K562 (cell line): ENCODE measurements at regions not wholly inside any gene's neighbourhood (a gene's known extent, or its start where the extent isn't known, plus 50 kb on each side); places are given as distances from the start of the nearest gene placed in this dataset.

Source experiments
- ATAC-seq: fragments of 200-7000 bp; cut with Tn5 transposase; 3 replicates; pipeline ENCODE4 v1.9.1; 2020; ENCODE audit warnings: moderate library complexity
- BruUV-seq: library from RNA; stranded (reverse); fragments of 400-500 nt; replicated peaks from 2 replicates; lab custom pipeline; 2021; lab: Mats Ljungman, UMichigan
- CTCF ChIA-PET: fragments of 300-600 bp; formaldehyde crosslinking; extraction: SDS; loops from one replicate; lab custom pipeline; 2021; ENCODE audit warnings: low intra/inter-chr PET ratio; lab: Yijun Ruan, JAX
- POLR2A ChIA-PET: fragments of 300-600, 350-650 bp; sonication (Branson Sonifier 250); formaldehyde crosslinking; extraction: SDS; loops from one replicate; lab custom pipeline; 2021; ENCODE audit warnings: antibody characterized with exemption, inconsistent platforms; lab: Yijun Ruan, JAX
- DNase-seq, 4 experiments: peaks; one replicate each; pipeline versions ENCODE4 v3.0.0 to v3.0.0-alpha.2; 2011 to 2018; ENCODE audit warnings: low spot score in 3 of 4, mixed read lengths in 3 of 4; ENCODE audit errors: extremely low read depth in 1 of 4
- FAIRE-seq: peaks from 2 replicates; lab custom pipeline; 2011; peaks lifted over from hg19 to GRCh38; lab: Jason Lieb, UNC
- H2AFZ ChIP-seq: 2 replicates; pipeline ENCODE4 v1.6.0; 2011; ENCODE audit warnings: low read depth, low read length, control low read depth, inconsistent platforms
- H3K27ac ChIP-seq: fragments of 200-600 bp; 3 replicates; pipeline ENCODE4 v1.8.0; 2011; ENCODE audit warnings: low read depth, mild to moderate bottlenecking, control low read depth, inconsistent platforms, low read length, moderate library complexity, mixed read lengths; ENCODE audit errors: extremely low read depth
- H3K27me3 ChIP-seq, 2 experiments: fragments of 300-600 bp in 1 of 2; 2 replicates in 1 of 2; 3 replicates in 1 of 2; pipeline versions ENCODE4 v1.6.0 to v1.8.0; 2011; ENCODE audit warnings: inconsistent platforms in 2 of 2, low read length in 2 of 2, mild to moderate bottlenecking in 1 of 2, mixed read lengths in 1 of 2, moderate library complexity in 1 of 2; ENCODE audit not compliant: control insufficient read depth in 2 of 2, insufficient read depth in 2 of 2
- H3K36me3 ChIP-seq: fragments of 300-600 bp; 3 replicates; pipeline ENCODE4 v1.8.0; 2011; ENCODE audit warnings: mild to moderate bottlenecking, low read length, inconsistent platforms; ENCODE audit not compliant: control insufficient read depth, insufficient read depth
- H3K4me1 ChIP-seq, 2 experiments: fragments of 200-600 bp in 1 of 2; replicated peaks in 1 of 2; 2 replicates in 1 of 2; 3 replicates in 1 of 2; pipeline versions ENCODE4 v1.5.1 to v1.8.0; 2011; ENCODE audit warnings: inconsistent platforms in 2 of 2, low read length in 2 of 2, mild to moderate bottlenecking in 1 of 2, mixed read lengths in 1 of 2, moderate library complexity in 1 of 2; ENCODE audit not compliant: control insufficient read depth in 2 of 2, insufficient read depth in 2 of 2
- H3K4me2 ChIP-seq: 2 replicates; pipeline ENCODE4 v1.6.1; 2011; ENCODE audit warnings: low read length, control low read depth, inconsistent platforms, mixed read lengths; ENCODE audit not compliant: insufficient read depth
- H3K4me3 ChIP-seq: fragments of 200-600 bp; sonication (generic), shearing (Covaris generic); 2 replicates; pipeline ENCODE4 v1.5.1; 2016; ENCODE audit warnings: control low read depth, inconsistent platforms
- H3K79me2 ChIP-seq: fragments of 200-600 bp; 3 replicates; pipeline ENCODE4 v1.8.0; 2011; ENCODE audit warnings: low read length, inconsistent platforms; ENCODE audit not compliant: control insufficient read depth, insufficient read depth
- H3K9ac ChIP-seq, 2 experiments: 2 replicates each; pipeline versions ENCODE4 v1.6.0 to v1.6.1; 2011; ENCODE audit warnings: low read depth in 2 of 2, low read length in 2 of 2, control low read depth in 1 of 2, inconsistent platforms in 1 of 2, mild to moderate bottlenecking in 1 of 2, mixed read lengths in 1 of 2; ENCODE audit not compliant: insufficient read depth in 1 of 2
- H3K9me1 ChIP-seq: one replicate; pipeline ENCODE4 v1.6.0; 2011; ENCODE audit warnings: inconsistent platforms, mild to moderate bottlenecking, low read length, moderate library complexity; ENCODE audit not compliant: control insufficient read depth, insufficient read depth
- H3K9me3 ChIP-seq: replicated peaks from 2 replicates; pipeline ENCODE4 v1.5.1; 2011; ENCODE audit warnings: low read depth, low read length, inconsistent platforms; ENCODE audit not compliant: control insufficient read depth, insufficient read depth
- H4K20me1 ChIP-seq: replicated peaks from 2 replicates; pipeline ENCODE4 v1.6.1; 2011; ENCODE audit warnings: low read length, inconsistent platforms, mixed read lengths; ENCODE audit not compliant: control insufficient read depth, insufficient read depth
- ZNF239 ChIP-seq: fragments of 250-450 bp; sonication (Bioruptor Pico); IDR thresholded peaks from 2 replicates; pipeline ENCODE4 v1.4.0; 2020; ENCODE audit warnings: mild to moderate bottlenecking
- ZNF407 ChIP-seq: fragments of 450-650 bp; IDR thresholded peaks from 2 replicates; pipeline ENCODE4 v1.6.1; 2016; ENCODE audit warnings: low read depth
- WGBS: fragments of 100-300 bp; shearing (Covaris generic); methylation state at CpG from one replicate; pipeline ENCODE4 v1.1.6; 2016; ENCODE audit warnings: low coverage, mixed read lengths; ENCODE audit not compliant: insufficient coverage; ENCODE audit errors: missing lambda C conversion rate; 5-methylcytosine and 5-hydroxymethylcytosine counted together
- in situ Hi-C: fragments of 300-500 bp; cut with MboI; formaldehyde crosslinking; loops from 4 replicates; pipeline ENCODE4 v1.15.0; 2018; ENCODE audit warnings: inconsistent platforms, mixed read lengths
- intact Hi-C: fragments of 100-400 bp; cut with micrococcal nuclease; formaldehyde crosslinking; loops from 2 replicates; pipeline ENCODE4 v1.14.2; 2022
- TF ChIP-seq, protein P1 (sequence below): fragments of 250-450 bp; sonication (Bioruptor Pico); IDR thresholded peaks from 2 replicates; pipeline ENCODE4 v1.5.0; 2021; ENCODE audit warnings: mild to moderate bottlenecking, borderline replicate concordance

DNA sequence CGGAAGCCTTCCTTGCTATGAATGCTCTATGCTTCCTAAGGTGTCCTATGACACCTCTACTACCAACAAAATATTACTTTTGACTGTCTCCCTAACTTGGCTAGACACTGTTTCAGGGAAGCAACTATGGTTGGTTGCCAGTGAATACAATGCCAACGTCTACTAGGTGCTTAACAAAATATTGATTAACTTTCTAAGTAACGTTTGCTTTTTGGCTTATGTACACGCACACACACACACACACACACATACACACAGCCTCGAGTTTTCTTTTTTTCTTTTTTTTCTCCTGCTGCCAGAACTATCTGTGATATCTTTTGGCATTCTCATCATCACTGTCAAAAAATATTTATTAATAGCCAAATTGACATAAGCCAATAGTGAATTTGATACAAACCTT lies 864.0 kb downstream of the PLA2G4A start:
- H4K20me1 ChIP-seq, result no peaks in the 10 kb centered on the region
- no peaks in the 10 kb centered on the region for H3K36me3 ChIP-seq
- no peaks in the 10 kb centered on the region for H3K27me3 ChIP-seq
- H3K79me2 ChIP-seq, result no peaks in the 10 kb centered on the region
- no peak overlapping the region for H2AFZ ChIP-seq
- no peak overlapping the region for H3K9ac ChIP-seq
- peaks cover 5% of the 10 kb centered on the region; the same call in 1 of the 2 replicates for H3K9me3 ChIP-seq
- POLR2A ChIA-PET, result no interaction called here
- TF ChIP-seq ZNF407 (no peak), ZNF239 (CRISPR knock-in tag) (no peak)
- TF ChIP-seq, protein P1, sequence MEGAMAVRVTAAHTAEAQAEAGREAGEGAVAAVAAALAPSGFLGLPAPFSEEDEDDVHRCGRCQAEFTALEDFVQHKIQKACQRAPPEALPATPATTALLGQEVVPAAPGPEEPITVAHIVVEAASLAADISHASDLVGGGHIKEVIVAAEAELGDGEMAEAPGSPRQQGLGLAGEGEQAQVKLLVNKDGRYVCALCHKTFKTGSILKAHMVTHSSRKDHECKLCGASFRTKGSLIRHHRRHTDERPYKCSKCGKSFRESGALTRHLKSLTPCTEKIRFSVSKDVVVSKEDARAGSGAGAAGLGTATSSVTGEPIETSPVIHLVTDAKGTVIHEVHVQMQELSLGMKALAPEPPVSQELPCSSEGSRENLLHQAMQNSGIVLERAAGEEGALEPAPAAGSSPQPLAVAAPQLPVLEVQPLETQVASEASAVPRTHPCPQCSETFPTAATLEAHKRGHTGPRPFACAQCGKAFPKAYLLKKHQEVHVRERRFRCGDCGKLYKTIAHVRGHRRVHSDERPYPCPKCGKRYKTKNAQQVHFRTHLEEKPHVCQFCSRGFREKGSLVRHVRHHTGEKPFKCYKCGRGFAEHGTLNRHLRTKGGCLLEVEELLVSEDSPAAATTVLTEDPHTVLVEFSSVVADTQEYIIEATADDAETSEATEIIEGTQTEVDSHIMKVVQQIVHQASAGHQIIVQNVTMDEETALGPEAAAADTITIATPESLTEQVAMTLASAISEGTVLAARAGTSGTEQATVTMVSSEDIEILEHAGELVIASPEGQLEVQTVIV, result no peak
- TF ChIP-seq, all 486 proteins: peak for 0
- no peaks in the 10 kb centered on the region for H3K4me1 ChIP-seq
- in situ Hi-C loops, result no loop called here
- H3K9me1 ChIP-seq, result no peaks in the 10 kb centered on the region
- H3K27ac ChIP-seq, result no peak overlapping the region
- BruUV-seq, result no TSS peak
- 0% methylated on average over 5 of the region's 5 CpGs for WGBS
- ATAC-seq (no peak), FAIRE-seq (no peak), DNase-seq (no peak)
- CTCF ChIA-PET, result no interaction called here
- H3K4me2 ChIP-seq, result no peak overlapping the region
- intact Hi-C loops, result no loop called here
- H3K4me3 ChIP-seq, result no peak overlapping the region
